Daoy (cell line): ENCODE measurements at regions not wholly inside any gene's neighbourhood (a gene's known extent, or its start where the extent isn't known, plus 50 kb on each side); places are given as distances from the start of the nearest gene placed in this dataset.

Experiments used
- DNase-seq: peaks from one replicate; pipeline ENCODE4 v3.0.0-alpha.2; 2015; ENCODE audit warnings: low read depth

DNA sequence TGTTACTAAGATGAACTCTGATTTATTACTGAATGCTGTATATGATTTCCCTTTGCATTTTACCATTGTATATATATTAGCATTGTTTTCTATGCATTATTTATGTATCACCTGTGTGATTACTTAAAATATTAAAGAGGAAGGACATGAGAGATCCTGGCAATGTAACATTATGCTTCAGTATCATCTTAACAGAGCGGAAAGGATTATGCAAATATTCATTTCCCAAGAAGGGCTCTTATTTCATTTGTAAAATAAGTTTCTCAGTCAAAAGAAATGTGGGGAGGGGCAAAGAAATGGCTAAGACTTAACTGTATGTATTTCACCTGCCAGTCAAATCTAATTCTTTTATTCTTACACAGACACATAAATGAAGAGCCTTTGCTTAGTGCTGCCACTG, 654.2 kb upstream of the PKDCC start:
- no peak for DNase-seq

DNA sequence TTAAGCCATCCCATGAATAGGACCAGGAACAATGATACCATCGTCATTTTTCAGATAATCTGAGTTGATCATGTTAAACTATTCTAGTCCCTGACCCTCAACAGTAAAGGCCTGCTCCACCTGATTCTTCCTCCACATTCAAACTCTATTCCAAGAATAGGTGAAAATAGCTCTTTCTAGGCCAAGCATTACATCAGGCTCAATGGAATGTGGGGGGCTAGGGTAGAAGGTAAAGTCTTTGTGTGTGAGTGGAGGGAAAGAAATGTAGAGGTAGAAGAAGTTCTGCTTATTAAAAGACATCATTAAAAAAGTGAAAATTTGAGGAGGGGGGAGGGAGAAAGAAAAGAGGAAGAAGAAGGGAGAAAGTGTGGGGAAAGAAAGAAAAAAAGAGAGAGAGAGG, 653.3 kb upstream of the PKDCC start:
- no peak for DNase-seq

DNA sequence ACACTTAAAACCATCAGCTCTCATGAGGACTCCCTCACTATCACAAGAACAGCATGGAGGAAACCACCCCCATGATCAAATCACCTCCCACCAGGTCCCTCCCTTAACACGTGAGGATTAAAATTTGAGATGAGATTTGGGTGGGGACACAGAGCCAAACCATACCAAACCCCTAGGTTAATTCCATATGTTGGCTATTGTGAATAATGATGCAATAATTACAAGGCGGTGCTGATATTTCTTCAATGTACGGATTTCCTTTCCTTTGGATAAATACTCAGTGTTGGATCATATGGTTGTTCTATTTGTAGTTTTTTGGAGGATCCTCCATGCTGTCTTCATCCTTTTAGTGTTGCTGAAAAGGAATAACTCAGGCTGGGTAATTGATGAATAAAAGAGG, 652.1 kb upstream of the PKDCC start:
- no peak for DNase-seq

DNA sequence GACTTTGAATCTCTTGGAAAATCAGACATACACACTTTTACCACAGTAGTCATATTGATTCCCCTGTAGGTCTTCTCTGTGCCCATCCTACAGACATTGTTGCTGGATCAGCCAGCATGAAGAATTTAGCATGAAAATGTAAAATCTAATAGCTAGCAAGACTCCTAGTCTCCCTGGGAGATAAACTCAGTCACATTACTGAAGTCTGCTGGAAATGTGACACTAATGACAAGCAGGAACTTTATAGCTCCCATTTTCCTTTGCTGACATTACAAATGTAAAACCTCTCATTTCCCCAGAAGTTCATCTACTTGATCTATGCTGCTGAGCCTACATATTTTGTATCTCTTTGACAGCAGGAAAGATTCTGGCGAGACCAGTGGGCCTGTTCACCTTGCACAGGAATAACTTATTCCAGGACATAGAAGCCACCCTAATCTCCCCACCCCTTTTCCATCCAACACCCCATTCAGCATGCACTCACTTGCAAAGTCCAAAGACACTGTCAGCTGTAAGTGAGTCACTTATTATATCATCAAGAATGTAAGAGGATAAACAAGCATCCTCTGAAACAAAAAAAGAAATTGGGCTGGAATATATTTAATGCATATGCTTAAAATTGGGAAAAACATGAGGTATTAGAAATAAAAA, 648.3 kb upstream of the PKDCC start:
- DNase-seq, result no peak

DNA sequence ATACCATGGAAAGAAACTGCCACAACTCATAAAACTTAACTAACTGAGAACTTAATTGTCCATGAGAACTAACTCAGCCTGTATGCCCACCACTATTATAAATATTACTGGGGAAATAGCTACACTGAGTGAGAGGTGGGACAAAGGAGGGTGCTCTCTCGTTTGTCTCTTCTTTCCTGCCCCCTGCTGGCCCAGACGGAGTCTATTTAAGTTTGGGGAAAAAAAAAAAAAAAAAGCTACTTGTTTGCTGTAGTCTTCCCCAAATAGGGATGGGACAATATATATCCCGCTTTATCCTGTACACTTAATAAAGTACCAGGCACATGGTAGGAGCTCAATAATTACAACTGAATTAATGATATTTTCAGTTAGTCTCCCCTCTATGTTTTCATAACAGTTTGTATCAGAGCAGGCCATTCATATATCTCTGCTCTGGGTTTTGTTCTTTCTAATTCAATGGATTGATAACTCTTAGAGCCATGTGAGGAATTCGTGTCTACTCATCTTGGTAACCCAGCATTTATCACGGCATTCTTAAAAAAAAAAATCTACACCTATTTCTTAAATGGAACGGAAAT, 647.6 kb upstream of the PKDCC start:
- DNase-seq, result no peak

DNA sequence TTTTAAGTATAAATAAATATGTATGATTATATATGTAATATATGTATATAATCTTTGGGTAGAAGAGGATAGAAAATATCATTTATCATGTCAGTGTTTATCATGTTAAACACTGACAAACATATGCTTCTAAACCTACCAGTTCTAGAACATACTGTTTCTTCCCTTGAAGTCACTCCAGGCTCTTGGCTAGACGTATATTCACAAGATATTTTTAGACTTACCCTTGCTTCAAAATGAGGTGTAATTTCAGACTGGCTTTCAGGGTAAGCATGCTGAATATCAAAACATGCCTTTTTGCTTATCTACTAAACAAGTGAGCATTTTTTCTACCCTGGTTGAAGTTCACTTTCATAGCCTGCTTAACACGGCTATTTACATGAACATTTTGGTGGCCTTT, 642.4 kb upstream of the PKDCC start:
- DNase-seq, result no peak

DNA sequence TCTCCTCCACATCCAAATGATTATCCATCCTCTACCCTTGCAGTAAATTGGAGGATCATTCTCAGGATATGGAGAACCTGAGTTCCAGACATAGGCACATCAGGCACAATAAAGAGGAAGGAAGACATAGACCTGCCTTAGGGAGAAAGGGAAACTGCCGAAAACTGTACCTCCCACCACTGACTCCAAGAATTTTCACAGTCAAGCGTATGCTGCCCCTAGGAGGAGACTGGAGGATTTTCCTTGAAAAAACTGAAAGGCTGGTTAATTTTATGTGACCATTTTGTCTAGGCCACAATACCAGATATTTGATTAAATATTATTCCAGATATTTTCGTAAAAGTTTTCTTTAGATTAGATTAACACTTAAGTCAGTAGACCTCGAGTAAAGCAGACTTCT, 638.5 kb upstream of the PKDCC start:
- no peak for DNase-seq

DNA sequence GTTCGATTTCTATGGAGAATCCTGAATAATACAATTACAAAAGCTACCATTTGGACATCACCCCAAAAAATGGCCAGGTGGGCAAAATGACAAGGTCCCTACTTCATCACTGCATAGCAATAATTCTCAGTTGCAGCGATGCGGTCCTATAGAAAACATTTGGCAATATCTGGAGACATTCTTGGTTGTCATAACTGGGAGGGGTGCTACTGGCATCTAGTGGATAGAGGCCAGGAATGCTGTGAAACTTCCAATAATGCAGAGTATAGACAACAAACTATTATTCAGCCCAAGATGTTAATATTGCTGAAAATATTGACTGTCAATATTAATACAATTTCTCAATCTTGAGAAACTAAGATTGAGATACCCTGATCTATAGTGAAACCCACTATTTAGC, 637.8 kb upstream of the PKDCC start:
- no peak for DNase-seq

DNA sequence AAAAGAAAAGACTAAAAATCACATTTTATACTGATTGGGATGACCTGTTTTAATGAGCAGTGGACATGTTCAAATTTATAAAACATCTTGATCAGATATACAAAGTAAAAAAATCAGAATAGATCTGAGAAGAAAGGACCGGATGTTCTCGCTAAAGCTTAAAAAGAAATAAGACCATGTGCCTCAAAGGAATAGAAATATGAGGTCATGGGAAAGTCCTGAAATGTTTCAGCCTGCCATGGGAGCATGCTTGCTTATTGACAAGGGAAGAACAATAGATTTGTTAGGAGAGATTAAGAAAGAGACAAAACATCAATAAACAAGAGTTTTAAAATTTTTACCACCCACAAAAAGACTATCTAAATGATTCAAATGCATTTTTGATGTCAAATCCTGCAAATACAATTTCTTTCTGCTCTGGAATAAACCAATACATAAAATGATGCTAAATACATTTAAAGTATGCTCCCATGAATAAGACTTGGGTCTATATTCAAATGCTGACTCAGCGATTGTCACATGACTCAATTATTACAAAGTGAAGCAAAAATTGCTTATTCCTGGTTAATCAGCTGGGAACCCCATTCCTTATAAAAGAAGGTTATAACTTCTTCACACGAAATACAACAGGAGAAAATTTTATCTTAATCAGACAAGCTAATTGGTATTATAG, 633.9 kb upstream of the PKDCC start:
- no peak for DNase-seq

DNA sequence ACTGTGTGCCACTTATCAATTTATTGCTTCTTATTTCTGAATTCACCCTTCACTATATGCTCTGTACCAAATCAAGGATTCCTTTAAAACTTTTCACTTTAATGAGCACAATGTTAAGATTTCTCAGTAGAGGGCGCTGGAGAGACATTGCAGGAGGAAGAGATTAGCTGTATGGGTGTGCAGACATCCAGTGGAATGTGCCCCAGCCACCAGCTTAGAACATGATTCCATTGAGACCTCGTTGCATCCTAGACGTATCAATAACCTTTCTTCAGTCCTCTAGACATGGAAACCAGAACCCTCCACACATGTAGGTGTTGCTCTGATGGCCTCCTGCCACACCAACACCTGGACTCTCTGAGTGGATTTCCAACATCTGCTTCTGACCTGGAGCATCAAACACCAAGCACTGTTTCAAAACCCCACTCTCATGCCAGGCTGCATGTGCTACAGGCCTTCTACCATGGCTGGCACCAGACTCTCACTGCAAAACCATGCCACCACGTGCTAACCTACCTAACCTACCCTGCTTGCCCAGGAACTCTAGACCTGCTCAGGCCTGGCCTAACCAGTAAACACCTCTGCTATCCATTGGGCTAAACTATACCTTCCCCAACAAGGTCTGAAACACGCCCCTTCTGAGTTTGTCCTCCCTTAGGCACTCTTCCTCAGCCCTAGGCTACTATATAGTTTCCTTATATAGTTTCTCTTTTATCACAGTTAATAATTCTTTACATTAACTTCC, 633.2 kb upstream of the PKDCC start:
- DNase-seq, result no peak

DNA sequence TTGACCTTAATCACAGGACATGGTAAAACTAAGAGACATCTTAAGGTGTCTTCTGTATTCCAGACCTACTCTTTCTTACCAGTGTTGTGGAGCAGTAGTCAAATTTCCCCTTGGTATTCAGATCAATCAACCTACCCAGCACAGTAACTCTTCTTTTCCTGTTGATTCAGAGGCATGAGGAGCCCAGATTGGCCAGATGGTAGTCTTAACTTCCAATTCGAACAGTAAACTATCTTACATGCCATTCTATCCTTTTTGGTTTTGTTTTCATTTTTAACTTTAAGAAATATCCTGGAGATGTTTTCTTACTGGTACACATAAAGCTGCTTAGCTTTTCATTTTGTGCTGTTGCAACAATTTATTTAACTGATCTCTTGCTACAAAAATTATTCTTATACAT, 630.3 kb upstream of the PKDCC start:
- no peak for DNase-seq

DNA sequence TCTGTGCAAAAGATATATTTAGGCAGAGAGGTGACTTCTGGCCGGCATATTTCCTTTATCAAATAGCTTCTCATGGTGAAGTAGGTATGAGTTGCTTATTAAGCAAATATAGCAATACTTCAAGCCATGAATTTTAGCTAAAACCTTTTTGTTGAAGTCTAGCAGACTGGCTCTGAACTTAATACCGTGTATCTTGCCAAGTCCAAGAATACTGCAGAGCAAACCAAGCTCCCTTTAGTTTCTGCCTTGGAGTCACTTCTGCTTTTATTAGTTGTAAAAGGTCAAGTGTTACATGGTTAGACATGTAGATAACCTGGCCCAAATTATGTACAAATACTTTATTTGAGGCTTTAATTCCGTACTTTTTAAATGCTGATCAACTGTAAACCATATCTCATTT, 627.6 kb upstream of the PKDCC start:
- no peak for DNase-seq

DNA sequence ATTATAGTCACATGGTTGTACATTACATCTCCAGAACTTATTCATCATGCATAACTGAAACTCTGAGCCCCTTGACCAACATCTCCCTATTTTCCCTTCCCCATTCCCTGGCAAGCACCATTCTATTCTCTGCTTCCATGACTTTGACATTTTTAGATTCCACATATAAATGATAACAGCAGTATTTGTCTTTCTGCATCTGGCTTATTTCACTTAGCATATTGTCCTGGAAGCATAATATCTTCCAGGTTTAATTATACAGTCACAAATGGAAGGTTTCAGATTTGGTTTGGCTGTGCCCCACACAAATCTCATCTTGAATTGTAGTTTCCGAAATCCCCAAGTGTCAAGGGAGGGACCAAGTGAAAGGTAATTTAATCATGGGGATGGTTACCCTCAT, 626.9 kb upstream of the PKDCC start:
- no peak for DNase-seq

DNA sequence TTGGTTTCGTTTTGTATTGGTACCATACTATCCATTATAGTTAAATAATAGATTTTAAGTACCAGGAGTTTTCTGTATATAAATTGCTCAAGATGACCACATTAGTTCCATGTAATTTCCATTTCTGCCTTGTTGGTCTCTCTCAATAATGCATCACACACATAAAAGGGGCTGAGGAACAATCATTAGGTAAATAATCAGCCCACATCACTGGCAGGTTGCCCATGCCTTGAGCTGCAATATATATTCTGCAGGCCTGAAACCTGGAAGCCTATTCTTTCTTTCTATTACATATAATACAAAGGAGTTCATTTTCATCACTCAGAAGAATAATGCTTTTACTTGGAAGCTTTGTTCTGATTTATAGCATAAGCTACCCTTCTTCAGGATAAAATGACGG, 616.1 kb upstream of the PKDCC start:
- no peak for DNase-seq

DNA sequence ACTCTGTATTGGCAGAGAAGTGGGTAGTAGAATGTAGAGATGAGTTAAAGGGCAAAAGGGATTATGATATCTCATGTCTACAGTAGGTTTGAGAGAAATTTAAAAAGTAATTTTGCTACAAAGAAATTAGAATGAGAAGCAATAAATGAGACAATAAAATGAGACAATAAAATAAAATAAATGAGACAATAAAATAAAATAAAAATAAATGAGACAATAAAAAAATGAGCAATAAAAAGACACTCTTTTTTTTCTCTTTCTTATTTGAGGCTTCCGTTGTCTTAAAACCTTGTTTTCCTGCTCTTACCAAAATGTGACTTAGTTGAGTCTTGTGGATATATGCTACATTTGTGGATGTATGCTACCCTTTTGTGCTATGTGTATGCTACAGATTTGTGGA, 615.4 kb upstream of the PKDCC start:
- DNase-seq, result no peak

DNA sequence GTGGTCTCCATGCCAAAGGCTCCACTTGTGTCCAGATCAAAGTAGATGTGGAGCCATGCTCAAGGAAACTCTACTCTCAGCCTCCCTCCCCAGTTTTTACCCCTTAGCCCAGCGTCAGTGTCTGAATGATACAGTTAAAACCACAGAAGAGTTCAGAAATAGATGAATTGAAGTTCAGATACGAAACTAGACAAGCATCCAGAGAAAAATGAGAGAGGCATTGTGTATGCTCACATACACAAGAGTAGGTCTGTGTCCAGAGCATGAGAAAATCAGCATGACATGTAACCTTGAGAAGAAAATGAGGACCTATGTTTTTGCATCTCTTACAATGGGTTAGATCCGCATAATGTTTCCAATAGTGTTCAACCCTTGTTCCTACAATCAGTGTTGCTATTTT, 612.8 kb upstream of the PKDCC start:
- no peak for DNase-seq

DNA sequence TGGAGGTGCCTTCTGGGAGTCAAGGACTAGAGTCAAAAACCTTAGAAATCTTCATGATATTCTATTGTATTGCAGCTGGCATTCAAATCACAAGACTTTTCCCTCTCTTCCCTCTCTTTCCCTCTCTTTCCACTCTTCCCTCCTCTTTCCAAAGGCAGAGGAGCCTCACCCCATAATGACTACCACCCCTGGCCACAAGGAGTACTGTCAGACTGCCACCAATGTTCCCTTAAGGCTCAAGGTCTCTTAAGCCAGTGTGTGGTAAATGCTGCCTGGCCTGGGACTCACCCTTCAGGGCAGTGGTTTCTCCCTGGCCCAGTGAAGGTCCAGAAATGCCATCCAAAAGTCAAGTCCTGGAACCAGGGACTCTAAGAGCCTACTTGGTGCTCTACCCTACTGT, 605.9 kb upstream of the PKDCC start:
- DNase-seq, result no peak

DNA sequence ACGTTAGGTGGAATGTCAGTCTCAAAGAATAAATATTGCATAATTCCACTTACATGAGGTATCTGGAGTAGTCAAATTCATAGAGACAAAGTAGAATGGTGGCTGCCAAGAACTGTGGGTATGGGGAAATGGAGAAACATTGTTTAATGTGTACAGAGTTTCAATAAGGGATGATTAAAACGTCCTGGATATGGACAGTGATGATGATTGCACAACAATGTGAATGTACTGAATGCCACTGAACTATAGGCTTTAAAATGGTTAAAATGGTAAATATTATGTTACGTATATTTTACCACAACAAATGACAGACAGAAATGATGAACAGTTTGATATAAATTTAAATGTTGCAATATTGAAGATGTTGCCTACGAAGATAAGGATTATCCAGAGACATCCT, 602.0 kb upstream of the PKDCC start:
- DNase-seq, result no peak

DNA sequence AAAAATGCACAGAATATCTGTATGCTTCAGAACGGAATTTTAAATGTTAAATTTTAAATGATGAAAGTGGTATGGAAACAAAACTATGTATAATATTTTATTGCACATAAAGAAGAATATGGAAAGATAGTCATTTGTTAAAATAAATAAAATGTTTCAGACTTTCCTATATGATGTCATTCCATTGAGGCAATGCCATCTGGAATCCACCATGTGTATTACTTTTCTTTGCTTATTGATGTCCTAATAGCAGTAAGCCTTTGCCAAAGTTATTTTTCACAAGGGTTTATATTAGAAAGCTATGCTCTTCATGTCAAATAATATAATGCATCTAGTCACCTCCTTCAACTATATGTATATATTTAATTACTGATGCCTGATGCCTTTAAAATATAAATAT, 601.6 kb upstream of the PKDCC start:
- no peak for DNase-seq

DNA sequence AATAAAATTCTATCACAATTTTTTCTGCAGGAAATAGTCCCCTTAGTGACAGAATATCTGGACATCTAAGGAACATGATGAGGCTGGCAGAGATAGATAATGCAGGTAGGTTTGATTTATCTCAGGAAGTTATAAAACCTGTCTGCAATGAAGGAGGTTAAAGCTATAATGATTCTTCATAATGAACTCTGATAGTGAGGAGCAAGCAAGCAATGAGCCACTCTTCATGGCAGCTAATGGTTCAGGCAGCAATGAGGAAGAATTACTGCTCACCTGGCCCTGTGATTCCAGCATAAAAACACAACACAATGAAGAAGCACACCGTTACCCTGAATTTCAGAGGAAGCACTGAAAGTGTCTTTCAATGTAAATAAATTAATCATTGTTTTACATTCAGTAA, 599.6 kb upstream of the PKDCC start:
- DNase-seq, result no peak

DNA sequence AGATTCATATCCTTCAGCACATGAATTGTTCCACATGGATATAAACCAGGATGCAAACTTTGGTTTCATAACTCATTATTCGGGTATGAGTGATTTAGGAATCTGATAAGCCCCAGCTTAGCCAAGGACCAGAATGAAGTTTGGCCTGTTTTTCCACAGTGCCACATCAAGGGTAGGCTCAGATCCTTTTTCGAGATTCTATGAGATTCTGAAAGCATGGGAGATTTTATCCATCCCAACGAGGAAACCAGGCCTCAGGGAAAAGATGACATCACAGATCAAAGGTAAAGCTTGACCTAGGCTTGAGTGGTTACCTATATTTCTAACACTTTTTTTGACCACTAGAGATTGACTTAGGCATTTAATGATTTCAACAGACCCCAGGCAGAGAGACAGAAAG, 590.8 kb upstream of the PKDCC start:
- no peak for DNase-seq

DNA sequence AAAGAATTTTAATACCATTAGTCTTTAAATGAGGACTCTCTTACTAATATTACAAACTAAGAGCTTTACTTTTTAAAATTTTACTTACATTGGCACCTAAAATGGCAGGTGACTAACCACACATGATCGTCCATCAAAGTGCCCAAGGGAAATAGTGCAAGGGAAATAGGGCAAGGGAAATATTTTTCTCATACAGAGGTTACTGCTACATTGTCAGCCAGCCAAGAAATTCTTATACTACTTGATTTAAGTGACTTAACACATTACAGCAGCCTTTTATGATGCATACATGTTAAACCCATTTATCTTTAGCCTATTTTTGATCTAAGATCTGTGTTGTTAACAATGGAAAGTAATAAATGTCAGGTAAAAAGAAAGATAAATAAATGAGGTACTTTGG, 587.2 kb upstream of the PKDCC start:
- DNase-seq, result no peak

DNA sequence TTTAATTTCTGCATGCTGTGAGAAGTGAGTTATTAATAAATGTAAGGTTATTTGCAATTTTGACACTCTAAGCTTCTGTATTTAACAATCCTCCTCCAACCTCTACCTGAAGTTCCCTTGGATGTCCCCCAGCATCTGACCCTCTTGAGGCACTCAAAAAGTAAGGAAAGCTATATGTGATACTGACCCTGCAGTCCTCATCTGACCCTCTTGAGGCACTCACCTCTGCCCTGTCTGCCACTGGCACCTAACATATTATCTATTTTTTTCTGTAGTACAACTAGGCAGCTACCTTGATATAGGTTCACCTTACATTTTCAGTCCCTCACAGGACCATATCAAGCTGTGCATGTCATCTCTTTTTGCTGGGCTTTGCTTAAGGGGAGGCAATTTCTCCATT, 583.4 kb upstream of the PKDCC start:
- DNase-seq, result no peak
